Activated naive CD4-positive, alpha-beta T cell treated with anti-CD3 and anti-CD28 coated beads, Interleukin-2, amount 10 ng/mL, durations not matched to agents 7 days and 5 days (primary cell): ENCODE measurements at regions not wholly inside any gene's neighbourhood (a gene's known extent, or its start where the extent isn't known, plus 50 kb on each side); places are given as distances from the start of the nearest gene placed in this dataset.

ENCODE experiments used
- CTCF ChIA-PET: fragments of 350-600 bp; sonication (Branson Sonifier 250); formaldehyde crosslinking; loops from one replicate; lab custom pipeline; 2021; ENCODE audit warnings: antibody characterized with exemption; lab: Charles Lee
- DNase-seq: peaks from one replicate; pipeline ENCODE4 v3.0.0-alpha.2; 2020
- H3K27ac Mint-ChIP-seq: one replicate; pipeline ENCODE4 v1.8.0; 2021; ENCODE audit warnings: mild to moderate bottlenecking, moderate library complexity, mixed read lengths
- H3K27me3 Mint-ChIP-seq: one replicate; pipeline ENCODE4 v1.8.0; 2021; ENCODE audit warnings: mild to moderate bottlenecking, mixed read lengths
- H3K36me3 Mint-ChIP-seq: one replicate; pipeline ENCODE4 v1.8.0; 2021; ENCODE audit warnings: mixed read lengths
- H3K4me1 Mint-ChIP-seq: one replicate; pipeline ENCODE4 v1.8.0; 2021; ENCODE audit warnings: mixed read lengths
- H3K4me3 Mint-ChIP-seq: one replicate; pipeline ENCODE4 v1.8.0; 2021; ENCODE audit warnings: mild to moderate bottlenecking, moderate library complexity, mixed read lengths
- H3K9me3 Mint-ChIP-seq: one replicate; pipeline ENCODE4 v1.8.0; 2021; ENCODE audit warnings: mixed read lengths

DNA sequence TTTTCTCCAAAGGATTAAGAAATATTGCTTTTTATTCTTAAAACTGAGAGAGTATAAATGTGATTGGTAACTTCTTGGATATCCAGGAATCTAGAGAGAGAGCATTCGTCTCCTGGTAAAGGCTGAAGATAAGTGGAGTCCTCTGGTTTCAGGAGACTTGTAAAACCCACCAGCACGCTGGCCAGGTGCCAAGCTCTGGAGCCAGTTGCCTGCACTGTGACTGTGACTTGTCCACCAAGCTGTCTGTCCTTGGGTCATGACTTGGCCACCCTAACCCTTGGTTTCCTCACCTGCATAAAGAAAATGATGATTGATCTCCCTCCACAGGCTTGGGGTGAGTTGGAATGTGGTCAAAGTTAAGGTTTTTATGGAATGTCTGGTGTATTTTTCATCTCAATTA, 185.4 kb upstream of the NCKAP5 start:
- no peaks in the 10 kb centered on the region for H3K36me3 Mint-ChIP-seq
- H3K27ac Mint-ChIP-seq, result no peak overlapping the region
- DNase-seq, result no peak
- H3K9me3 Mint-ChIP-seq, result no peaks in the 10 kb centered on the region
- no peak overlapping the region for H3K4me3 Mint-ChIP-seq
- CTCF ChIA-PET, result no interaction called here
- no peaks in the 10 kb centered on the region for H3K4me1 Mint-ChIP-seq
- H3K27me3 Mint-ChIP-seq, result no peaks in the 10 kb centered on the region

DNA sequence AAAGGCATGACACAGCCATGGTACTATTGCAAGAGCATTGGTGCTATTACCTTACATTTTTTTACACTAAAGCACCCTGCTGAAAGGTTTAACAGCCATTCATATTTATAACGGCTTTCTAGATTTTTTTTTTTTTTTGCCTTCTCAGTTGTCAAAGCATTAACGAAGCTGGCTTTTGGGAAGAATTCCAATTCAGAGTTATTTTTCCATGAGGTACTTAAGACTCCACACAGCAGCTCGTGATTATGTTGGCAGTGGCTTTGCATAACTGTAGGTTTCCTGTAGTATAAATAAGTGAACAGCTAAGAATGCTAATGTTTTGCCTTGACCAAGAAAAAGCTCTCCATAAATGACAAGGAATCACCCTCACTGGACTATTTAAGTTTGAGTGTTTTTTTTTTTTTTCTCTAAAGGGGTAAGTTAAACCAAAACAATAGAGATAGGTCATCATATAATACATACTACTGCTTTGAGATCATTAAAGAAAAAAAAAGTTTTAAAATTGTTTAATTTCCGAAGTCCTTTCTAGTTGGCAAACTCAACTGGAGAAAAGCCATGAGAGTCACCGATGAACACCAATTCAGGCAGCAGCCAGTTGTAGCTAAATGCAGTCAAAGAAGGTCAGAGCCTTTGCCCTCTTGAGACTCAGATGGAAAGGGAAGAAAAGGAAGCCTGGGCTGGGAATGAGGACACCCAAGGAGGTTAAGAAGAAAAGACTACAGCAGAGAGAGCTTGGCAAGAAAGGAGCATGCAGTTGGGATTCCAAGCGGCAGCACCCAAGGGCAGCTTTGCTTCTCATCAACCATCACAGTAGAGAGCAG, 187.4 kb upstream of the NCKAP5 start:
- CTCF ChIA-PET, result no interaction called here
- H3K4me3 Mint-ChIP-seq, result no peak overlapping the region
- H3K27ac Mint-ChIP-seq, result no peak overlapping the region
- no peaks in the 10 kb centered on the region for H3K9me3 Mint-ChIP-seq
- H3K4me1 Mint-ChIP-seq, result no peaks in the 10 kb centered on the region
- H3K36me3 Mint-ChIP-seq, result no peaks in the 10 kb centered on the region
- H3K27me3 Mint-ChIP-seq, result no peaks in the 10 kb centered on the region
- no peak for DNase-seq

DNA sequence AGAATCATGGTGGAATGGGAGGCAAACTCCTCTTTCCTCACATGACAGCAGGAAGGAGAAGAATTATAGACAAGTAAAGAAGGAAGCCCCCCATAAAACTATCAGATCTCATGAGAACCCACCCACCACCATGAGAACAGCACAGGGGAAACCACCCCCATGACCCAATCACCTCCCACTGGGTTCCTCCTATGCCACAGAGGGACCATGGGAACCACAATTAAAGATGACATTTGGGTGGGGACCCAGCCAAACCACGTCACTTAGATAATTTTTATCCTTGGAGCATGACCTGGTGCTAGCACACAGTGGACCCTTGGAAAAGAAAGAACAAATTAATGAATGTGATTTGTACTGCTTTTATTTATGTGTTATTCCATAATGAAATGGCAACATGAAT, 188.6 kb upstream of the NCKAP5 start:
- no peak for DNase-seq
- H3K36me3 Mint-ChIP-seq, result no peaks in the 10 kb centered on the region
- no peaks in the 10 kb centered on the region for H3K4me1 Mint-ChIP-seq
- no peaks in the 10 kb centered on the region for H3K27me3 Mint-ChIP-seq
- H3K9me3 Mint-ChIP-seq, result no peaks in the 10 kb centered on the region
- CTCF ChIA-PET, result no interaction called here
- no peak overlapping the region for H3K27ac Mint-ChIP-seq
- no peak overlapping the region for H3K4me3 Mint-ChIP-seq

DNA sequence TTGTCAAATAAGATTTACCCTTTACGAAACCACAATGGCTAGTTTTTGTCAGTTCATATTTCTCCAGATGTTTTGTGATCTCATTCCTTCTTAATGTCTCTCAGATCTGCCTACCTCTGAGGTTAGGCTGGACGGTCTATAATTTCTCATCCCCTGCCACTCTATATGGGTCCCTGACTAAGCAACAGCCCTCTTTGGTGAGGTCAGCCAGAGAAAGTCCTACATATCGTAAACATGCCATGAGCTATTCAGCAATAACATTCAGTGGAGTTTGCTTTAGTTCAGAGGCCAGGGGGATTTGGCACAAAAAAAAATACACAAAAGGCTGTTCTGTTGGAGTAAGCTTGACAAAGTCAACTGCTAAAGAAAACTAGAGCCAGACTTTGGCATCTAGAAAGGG, 192.1 kb upstream of the NCKAP5 start:
- no peak overlapping the region for H3K4me3 Mint-ChIP-seq
- no peak for DNase-seq
- CTCF ChIA-PET, result no interaction called here
- no peaks in the 10 kb centered on the region for H3K36me3 Mint-ChIP-seq
- H3K27ac Mint-ChIP-seq, result no peak overlapping the region
- H3K4me1 Mint-ChIP-seq, result no peaks in the 10 kb centered on the region
- H3K9me3 Mint-ChIP-seq, result no peaks in the 10 kb centered on the region
- no peaks in the 10 kb centered on the region for H3K27me3 Mint-ChIP-seq

DNA sequence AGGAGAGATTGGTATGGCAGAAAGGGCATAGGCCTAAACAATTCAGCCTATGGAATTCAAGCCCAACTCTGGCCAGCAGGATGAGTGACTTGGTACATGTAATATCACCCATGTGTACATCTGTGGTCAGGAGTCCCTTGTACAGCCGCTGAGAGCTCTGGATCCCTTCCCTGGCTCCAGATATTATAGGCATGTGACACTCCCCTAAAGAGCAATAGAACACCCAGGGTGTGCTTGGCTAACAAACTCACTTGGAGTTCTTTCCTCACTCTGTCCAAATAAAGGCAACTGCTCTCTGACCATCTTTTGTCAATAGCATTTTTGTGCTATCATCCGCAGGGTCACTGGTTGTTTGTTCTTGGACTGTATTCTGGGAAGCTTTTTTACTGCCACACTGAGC, 197.4 kb upstream of the NCKAP5 start:
- Mint-ChIP-seq H3K27ac (no peak overlapping the region), H3K27me3 (no peaks in the 10 kb centered on the region), H3K4me3 (no peak overlapping the region), H3K9me3 (no peaks in the 10 kb centered on the region), H3K36me3 (no peaks in the 10 kb centered on the region), H3K4me1 (no peaks in the 10 kb centered on the region)
- CTCF ChIA-PET, result no interaction called here
- DNase-seq, result no peak

DNA sequence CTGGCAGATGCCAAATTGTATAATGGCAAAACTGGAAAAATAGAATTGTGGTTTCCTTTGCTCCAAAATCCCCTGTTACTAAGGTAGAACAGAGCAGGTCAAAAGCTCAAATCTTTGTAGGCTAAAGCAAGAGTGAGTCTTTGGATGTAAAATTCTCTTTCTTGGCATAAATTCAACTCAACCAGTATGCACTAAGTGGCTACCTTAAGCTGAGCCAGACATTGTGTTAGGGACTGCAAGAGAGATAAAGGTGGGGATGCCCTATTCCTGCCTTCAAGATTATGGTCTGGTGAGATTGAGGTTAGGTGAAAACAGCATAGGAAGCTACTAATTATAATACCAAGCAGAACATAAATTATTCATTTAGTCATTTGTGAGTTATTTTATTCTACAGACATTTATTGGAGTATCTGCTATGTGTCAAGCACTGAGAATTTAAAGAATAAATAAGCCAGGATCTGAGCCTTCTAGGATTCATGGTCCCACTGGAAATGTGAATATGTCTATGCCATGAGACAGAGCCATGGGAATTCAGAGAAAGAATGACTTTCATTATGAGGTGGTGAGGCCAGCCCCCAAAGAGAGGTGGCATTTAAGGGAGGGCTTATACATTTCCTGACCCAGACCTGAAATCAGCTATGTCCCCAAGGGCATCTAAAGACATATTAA, 198.0 kb upstream of the NCKAP5 start:
- Mint-ChIP-seq H3K4me3 (no peak overlapping the region), H3K4me1 (no peaks in the 10 kb centered on the region), H3K9me3 (no peaks in the 10 kb centered on the region), H3K27me3 (no peaks in the 10 kb centered on the region), H3K36me3 (no peaks in the 10 kb centered on the region), H3K27ac (no peak overlapping the region)
- DNase-seq, result no peak
- CTCF ChIA-PET, result no interaction called here

DNA sequence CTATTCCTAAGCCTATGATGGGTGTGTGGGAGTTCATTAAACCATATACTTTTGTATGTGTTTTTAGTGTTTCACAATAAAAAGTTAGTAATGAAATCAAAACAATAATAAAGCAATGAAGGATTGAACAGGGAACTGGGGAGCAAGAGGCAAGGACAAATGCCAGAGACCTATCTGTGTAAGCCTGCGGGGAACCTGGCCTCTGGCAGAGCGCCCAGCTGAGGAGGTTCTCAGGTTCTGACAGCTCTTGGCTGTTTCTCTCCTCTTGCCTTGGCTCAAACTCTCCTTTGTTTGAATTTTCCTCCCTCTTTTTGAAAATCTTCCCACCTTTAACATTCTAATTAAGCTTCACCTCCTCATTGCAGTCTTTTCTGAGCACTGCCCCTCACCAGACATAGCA, 200.0 kb upstream of the NCKAP5 start:
- H3K9me3 Mint-ChIP-seq, result no peaks in the 10 kb centered on the region
- CTCF ChIA-PET, result no interaction called here
- H3K36me3 Mint-ChIP-seq, result no peaks in the 10 kb centered on the region
- H3K27me3 Mint-ChIP-seq, result no peaks in the 10 kb centered on the region
- H3K27ac Mint-ChIP-seq, result no peak overlapping the region
- H3K4me3 Mint-ChIP-seq, result no peak overlapping the region
- DNase-seq, result no peak
- H3K4me1 Mint-ChIP-seq, result no peaks in the 10 kb centered on the region

DNA sequence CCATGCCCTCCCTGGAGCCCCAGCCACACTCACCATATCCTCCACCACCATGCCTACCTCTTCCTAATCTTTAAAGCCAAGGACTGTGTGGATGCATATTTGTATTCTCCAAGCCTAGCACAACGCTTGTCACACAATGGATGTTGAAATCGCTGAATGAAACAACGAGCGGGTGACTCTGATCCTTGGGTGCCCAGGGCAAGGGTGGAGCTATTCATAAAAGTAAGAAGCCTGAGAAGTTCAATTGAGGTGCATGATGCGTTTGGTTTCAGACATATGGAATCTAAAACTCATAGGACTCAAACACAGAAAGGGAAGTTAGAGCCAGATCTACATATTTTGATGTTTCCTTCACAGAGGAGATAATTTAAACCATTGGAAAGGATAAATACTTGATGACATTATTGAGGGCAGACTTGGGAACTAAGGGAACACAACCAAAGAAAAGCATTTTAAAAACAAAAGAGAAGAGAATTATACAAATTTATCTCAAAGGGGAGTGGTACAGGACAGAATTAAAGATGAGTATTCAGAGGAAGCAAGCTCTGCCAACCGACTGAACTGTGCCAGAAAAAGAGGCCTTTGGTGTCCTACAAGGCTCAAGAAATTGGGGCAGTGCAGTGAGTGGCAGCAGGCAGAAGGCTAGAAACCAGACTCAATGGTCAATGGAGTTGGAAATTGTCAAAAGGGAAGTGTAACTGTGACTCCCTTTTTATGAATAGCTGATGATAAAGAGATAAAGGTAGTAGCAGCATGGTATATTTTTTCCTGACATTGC, 200.6 kb upstream of the NCKAP5 start:
- no peaks in the 10 kb centered on the region for H3K27me3 Mint-ChIP-seq
- no peak overlapping the region for H3K4me3 Mint-ChIP-seq
- H3K4me1 Mint-ChIP-seq, result no peaks in the 10 kb centered on the region
- no peak overlapping the region for H3K27ac Mint-ChIP-seq
- no peaks in the 10 kb centered on the region for H3K36me3 Mint-ChIP-seq
- DNase-seq, result no peak
- no peaks in the 10 kb centered on the region for H3K9me3 Mint-ChIP-seq
- CTCF ChIA-PET, result no interaction called here

DNA sequence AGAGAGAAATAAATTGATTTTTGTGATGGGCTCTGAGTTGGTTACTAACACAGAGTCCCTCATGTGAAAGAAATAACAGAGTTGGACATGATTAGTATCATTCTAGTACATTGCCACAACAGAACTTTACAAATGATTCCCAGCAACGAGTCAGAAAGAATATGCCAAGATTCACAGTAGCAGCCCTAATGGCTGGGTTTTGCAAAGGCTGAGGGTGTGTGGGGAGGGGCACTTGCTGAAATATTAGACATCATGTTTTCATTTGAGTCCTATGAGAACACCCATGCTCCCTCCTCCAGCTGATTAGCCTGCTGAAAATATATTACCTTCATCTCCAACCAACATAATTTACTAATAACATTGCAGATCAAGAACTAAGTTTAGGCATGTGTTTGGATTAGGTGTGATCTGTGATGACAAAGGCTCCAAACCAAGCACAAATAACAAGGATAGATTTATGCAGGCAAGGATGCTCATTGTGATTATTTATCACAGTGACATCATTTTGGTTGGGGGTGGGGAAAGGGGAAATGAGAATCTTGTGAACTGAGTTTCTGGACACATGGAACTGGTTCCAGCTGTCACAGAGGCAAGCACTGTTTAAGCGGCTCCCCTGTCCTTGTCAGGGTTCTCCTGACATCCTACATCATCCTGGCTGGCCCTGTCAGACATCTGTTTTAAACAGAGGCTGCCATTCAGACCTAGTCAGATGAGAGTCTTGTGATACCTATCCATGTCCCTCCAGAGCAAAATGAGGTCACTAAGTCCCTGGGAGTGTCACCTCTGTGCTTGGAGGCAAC, 205.8 kb upstream of the NCKAP5 start:
- no peak overlapping the region for H3K27ac Mint-ChIP-seq
- no peak overlapping the region for H3K4me3 Mint-ChIP-seq
- no peaks in the 10 kb centered on the region for H3K9me3 Mint-ChIP-seq
- no peaks in the 10 kb centered on the region for H3K27me3 Mint-ChIP-seq
- H3K36me3 Mint-ChIP-seq, result no peaks in the 10 kb centered on the region
- DNase-seq, result no peak
- CTCF ChIA-PET, result no interaction called here
- H3K4me1 Mint-ChIP-seq, result no peaks in the 10 kb centered on the region

DNA sequence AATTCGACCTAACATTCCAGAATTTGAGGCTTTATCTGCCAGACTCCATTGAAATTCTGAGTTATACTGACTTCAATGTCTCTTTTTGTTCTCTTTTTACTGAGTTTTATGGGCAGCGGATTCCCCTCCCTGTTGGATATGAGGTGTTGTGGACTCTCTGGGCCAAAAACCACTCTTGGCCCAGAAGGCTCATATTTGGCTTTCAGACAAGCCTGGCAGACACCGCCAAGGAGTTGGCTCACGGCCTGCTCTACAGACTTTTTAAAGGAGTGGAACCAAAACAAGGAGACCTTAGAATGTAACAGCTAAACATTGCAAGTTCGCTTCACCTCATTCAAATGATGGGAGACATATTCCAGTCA, 206.4 kb upstream of the NCKAP5 start:
- no peak for DNase-seq
- no peaks in the 10 kb centered on the region for H3K36me3 Mint-ChIP-seq
- CTCF ChIA-PET, result no interaction called here
- no peak overlapping the region for H3K4me3 Mint-ChIP-seq
- H3K4me1 Mint-ChIP-seq, result no peaks in the 10 kb centered on the region
- H3K27ac Mint-ChIP-seq, result no peak overlapping the region
- H3K9me3 Mint-ChIP-seq, result no peaks in the 10 kb centered on the region
- no peaks in the 10 kb centered on the region for H3K27me3 Mint-ChIP-seq

DNA sequence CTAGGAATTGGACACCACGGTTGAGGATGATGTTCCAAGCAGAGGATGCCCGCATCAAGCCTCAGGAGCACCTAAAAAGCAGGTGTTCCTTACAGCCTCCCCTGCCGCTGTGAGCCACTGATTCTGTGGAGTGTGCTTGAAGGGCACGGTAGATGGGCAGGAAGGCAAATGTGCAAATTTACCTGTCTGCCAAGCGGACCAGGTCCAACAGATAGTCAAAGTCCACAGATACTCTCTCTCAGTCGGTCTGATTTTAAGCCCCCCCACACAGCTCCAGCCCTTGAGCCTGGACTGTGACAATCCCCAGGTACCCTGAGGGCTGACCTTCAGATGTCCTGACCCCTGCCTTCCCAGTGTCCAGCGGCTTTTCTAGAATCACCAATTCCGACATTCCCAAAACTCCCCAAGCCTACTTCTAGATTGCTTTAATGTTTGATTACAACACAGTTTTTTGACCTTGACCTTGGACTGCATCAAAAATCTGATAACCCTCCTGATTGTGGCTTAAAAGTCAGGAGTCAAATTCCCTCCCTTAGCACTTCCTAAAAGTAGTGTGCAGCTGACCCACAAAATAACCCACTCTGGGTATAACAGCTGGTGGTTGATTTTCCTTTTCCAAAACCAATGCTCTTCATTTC, 208.8 kb upstream of the NCKAP5 start:
- Mint-ChIP-seq H3K27me3 (no peaks in the 10 kb centered on the region), H3K4me1 (no peaks in the 10 kb centered on the region), H3K9me3 (no peaks in the 10 kb centered on the region), H3K27ac (no peak overlapping the region), H3K4me3 (no peak overlapping the region), H3K36me3 (no peaks in the 10 kb centered on the region)
- DNase-seq, result no peak
- CTCF ChIA-PET, result interaction anchor here (1.1 kb wide), 1 partner anchor 67 kb away, joined by 3 read pairs; no protein-coding TSS in a partner anchor

DNA sequence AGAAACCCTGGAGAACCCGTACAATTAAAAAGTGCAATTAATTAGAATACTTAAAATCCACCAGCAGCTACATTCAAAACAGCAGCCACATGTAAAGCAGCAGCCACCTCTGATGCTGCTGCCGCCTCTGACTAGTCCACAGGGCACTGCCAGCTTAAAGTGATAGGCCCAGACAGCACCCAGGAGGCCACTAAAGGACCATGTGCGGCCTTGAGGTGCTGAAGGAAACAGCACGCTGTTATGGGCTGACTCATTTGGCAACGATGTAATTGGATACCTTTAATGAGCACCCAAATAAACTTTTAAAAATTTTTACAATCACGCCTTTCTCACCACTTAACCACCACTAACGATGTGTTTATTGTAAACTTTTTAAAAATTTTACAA, 209.3 kb upstream of the NCKAP5 start:
- CTCF ChIA-PET, result interaction anchor here (1.1 kb wide), 1 partner anchor 67 kb away, joined by 3 read pairs; no protein-coding TSS in a partner anchor
- no peak for DNase-seq
- H3K9me3 Mint-ChIP-seq, result no peaks in the 10 kb centered on the region
- H3K27me3 Mint-ChIP-seq, result no peaks in the 10 kb centered on the region
- H3K27ac Mint-ChIP-seq, result no peak overlapping the region
- H3K4me1 Mint-ChIP-seq, result no peaks in the 10 kb centered on the region
- H3K36me3 Mint-ChIP-seq, result no peaks in the 10 kb centered on the region
- no peak overlapping the region for H3K4me3 Mint-ChIP-seq

DNA sequence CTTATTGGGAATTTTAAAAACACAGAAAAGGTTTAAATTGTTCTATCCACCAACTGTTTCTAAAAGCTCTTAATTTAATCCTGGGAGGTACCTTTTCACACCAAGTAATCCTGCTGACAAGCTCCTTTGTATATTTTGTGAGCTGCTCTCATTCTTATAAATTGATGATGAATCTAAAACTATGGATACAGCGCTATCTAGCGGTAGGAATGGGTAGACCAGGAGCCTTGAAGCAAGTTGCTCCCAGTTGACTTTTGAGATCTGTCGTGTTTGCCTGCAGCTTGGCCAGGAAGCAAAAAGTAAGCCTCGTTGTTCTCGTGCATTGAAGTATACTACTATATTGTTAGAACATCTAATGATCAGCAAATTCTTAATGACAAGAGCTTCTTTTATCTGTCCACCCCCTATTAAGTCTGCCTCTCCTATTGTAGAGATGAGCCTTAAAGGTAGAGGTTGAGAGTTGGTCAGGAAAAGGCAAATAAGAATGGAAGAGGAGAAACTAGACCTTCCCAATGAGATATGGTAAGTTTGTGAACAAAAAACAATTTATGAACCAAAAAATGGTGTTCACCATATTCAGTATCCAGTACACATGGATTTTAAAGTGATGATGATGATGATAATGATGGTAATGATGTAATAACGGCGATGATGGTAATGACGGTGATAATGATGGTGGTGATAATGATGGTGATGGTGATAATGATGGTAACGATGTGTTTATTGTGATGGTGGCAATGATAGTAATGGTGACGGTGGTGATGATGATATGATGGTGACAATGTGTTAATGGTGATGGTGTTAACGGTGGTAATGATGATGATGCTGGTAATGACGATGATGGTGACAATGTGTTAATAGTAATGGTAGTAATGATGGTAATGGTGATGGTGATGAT, 212.1 kb upstream of the NCKAP5 start:
- Mint-ChIP-seq H3K9me3 (no peaks in the 10 kb centered on the region), H3K4me3 (no peak overlapping the region), H3K4me1 (no peaks in the 10 kb centered on the region), H3K36me3 (no peaks in the 10 kb centered on the region), H3K27ac (no peak overlapping the region), H3K27me3 (no peaks in the 10 kb centered on the region)
- peak; percentile 32 for DNase-seq
- CTCF ChIA-PET, result interaction anchor here (0.8 to 1.5 kb wide), 4 partner anchors 9 to 1233 kb away, joined by 3 to 6 read pairs (median 5); no protein-coding TSS in a partner anchor
